ENCODE measurements at regions not wholly inside any gene's neighbourhood (a gene's known extent, or its start where the extent isn't known, plus 50 kb on each side); places are given as distances from the start of the nearest gene placed in this dataset.

DNA sequence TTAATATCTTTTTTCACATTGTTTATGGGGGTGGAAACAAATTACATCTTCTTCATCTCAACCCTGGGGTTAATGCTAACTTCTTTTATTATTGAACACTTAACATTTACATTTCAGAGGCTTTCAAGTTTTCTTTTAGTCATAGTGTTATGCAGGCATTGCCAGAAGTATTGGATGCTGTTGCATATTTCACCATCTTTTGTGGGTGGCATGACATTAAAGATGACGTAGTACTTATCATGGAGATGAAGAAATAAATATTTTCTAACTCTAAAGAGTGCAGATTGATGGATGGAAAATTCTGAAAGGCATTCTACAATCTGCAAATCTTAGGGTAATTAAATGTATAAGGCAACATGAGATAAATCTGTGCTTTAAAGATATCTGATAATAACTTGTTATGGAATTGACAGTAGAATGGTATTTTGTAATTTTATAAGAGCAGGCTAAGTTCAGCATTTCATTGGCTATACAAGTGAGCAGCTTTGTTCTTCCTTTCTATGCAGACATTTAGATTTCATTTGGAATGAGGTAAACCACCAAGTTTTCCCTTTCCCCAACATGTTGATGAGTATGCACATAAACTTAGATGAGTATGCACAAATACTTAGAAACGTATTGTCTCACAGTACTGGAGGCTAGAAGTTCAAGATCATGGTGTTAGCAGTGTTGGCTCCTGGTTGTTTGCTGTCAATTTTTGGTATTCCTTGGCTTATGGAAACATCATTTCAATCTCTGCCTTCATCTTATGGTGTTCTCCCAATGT, 924.4 kb downstream of the METTL15 start:
- DNase-seq, result no peak

DNA sequence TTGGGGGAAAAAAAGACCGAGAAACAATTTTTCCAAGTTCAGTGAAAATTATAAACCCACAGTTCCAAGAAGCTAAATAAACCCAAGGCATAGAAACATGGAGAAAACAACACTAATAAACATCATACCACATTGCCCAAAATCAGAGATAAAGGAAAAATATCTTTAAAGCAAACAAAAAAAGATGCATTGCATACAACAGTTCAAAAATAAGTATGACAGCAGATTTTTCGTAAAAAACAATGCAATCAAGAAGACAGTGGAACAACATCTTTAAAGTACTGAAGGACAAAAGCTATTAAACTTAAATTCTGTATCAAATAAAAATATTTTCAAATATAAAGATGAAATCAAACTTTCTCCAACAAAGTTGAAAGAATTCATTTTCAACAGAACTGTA, 921.3 kb downstream of the METTL15 start:
- DNase-seq, result no peak

DNA sequence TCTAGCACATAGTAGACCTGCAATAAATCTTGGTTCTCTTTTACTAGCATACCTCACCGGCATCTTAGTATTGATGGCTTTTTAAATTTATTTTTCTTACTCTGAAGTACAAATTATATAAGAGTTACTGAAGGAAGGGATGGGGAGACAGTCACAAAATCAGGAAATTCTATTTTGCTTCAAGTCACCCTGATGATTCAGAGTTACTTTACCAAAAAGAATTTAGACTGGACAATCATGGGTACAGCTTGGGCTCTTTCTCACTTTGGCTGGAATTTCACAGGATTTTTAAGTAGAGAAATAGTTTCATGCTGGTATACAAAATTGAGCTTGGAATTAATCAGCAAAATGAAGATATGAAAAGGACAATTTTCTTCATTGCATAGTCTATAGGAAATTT, 919.2 kb downstream of the METTL15 start:
- no peak for DNase-seq

DNA sequence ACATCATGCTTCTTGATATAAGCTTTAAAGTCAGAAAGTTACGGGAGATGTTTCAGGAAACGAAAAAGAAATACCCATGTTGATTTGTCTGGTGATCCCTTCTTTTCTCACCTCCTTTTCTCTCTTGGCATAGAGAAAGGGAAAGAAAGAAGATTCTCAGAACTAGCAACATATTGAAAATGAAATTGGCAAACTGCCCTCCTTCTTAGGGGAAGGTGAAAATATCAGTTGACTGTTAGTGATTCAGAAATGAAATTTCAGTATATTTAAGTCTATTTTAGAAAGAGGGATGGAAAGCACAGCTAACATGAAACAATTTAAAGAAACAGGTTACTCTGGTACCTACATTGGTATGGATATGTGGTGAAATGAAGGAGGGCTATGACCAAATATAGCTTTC, 918.1 kb downstream of the METTL15 start:
- DNase-seq, result no peak

DNA sequence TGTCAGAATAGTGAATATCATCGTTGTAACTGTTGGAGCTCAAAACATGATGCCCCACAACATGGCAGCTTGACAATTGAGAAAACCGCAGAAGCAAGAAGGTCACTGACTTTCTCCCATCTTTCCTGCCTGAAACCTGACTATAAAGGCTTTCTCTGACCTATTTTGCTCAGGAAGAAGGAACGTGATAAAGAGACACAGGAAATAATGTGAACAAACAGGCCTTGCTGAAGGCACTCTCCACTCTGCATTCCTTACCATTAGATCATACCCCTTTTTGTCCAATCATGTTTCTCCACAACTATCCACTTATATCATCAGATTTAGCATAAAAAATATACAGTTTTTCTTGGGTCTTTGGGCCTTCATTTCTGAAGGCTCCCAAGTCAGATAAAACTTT, 916.8 kb downstream of the METTL15 start:
- DNase-seq, result no peak

DNA sequence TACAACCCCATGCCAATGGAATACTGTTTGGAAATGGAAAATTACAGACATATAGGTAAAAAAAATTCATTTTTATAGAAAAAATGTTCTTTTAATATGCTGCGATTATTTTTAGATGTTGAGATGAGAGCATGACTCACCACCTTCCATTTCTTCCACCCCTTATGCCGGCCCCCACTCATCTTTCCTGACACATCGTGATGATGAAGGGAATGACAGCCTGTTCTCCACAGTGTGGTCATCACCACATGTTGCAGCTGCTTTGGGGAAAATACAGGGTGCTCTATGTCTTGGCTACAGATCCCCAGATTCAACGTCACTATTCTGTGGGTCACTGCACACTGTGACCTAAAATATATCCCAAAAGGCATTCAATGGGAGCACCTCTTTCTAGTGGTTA, 916.2 kb downstream of the METTL15 start:
- no peak for DNase-seq

DNA sequence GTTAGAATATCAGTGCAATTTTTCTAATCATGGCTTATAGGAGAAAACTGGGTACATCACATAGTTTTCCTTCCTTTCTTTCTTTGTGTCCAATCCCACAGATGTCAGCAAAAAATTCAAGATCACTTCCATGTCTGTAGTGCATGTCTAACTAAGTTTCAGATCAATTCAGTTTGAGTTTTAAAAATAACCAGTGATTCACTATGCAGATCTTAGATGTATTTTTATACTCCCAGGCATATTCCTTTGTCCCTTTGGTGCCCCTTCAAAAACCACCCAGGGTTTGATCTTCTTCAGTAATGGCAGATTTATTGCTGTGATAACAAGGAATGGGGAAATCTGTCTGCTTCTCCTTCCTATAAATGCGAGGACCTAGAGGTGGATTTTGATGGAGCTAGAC, 915.6 kb downstream of the METTL15 start:
- DNase-seq, result no peak

DNA sequence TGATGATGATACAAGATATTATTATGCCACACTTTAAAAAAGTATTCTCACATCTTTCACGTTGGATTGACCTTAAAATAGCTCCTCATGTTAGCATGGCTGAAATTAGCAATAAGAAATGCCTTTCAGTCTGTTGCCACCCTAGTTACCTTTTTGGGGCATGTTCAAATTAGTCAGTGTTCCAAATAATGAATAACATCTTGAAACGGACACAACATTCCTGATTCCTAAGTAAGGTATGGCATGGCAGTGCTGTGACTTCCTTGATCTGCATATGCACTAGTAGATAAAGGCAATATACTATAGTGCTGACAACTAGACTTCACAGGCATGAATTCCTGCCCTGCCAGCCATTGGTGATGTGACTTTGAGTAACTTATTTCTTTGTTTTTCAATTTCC, 914.5 kb downstream of the METTL15 start:
- no peak for DNase-seq

DNA sequence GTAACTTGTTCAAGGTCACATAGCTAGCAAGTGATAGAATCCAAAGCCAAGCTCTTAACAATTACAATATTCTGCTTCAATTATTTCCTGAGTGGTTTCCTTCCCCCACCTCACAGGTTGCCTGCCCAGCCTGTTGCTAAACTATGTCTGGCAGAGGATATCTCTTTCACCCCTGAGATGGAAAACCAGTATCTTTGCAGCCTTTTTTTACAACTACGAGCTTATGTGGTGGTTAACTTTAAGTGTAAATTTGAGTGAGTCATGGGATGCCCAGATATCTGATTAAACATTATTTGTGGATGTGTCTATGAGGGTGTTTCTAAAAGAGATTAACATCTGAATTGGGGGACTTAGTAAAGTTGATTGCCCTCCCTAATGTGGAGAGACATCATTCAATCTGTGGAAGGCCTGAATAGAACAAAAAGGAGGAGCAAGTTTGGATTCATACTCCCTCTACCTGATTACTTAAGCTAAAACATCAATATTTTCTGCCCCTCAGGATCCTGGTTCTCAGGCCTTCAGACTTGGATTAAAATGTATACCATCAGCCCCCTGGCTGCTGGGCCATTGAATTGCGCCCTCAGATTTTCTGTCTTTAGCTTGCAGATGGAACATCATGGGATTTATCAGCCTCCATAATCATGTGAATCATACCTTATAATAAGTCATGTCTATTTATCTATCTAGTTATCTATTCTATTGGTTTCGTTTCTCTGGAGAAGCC, 911.9 kb downstream of the METTL15 start:
- DNase-seq, result no peak

DNA sequence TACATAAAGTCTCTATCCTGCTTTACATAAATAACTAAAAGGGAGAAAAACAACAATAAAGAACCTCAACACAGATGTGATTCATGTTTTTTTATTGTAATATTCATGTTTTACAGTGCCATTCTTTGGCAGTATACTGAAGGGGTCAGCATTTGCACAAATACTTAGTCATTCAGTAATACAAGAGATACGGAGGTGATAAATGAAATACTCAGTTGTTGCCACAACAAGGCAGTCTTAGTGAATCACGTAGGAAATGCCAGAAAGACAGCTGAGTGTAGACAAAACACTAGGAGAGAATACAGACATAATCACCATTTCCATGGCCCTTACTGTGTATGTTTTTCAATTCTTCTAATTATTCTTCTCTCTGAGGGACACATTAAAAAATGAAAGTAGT, 910.4 kb downstream of the METTL15 start:
- no peak for DNase-seq

DNA sequence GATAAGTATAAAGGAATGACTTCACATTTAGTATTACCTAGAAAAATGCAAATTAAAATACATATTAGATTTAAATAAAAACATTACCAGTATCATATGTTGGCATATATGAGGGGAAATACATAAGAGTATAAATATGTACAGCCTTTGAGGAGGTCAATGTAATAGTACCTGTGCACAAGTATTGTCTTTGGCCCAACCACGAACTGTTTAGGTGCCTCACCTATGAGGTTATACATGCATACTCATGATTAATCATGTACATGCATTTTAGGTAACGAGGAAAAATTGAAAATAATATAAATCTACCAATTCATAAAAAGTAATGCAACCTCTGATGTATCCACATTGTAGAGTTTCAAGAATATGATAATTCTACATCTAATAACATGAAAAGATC, 909.8 kb downstream of the METTL15 start:
- no peak for DNase-seq

DNA sequence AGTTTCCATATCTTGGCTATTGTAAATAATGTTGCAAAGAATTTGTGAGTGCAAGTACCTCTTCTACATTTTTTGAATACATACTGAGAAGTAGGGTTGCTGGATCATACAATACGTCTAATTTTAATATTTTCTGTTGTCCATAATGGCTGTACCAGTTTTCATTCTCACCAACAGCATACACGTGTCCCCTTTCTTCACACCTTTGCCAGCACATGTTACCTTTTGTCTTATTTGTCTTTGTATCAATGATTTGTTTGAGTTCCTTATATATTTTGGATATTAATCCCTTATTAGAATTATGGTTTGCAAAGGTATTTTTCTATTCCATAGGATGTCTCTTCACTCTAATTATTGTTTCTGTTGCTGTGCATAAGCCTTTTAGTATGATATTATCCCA, 904.3 kb downstream of the METTL15 start:
- no peak for DNase-seq

DNA sequence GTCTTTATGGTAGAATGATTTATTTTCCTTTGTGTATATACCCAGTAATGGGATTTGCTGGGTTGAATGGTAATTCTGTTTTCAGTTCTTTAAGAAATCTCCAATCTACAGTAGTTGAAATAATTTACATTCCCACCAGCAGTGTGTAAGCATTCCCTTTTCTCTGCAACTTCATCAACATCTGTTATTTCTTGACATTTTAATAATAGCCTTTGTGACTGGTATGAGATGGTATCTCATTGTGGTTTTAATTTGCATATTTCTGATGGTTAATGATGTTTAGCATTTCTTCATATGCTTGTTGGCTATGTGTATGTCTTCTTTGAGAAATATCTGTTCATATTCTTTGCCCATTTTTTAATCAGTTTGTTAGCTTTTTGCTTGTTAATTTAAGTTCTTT, 901.2 kb downstream of the METTL15 start:
- DNase-seq, result no peak

DNA sequence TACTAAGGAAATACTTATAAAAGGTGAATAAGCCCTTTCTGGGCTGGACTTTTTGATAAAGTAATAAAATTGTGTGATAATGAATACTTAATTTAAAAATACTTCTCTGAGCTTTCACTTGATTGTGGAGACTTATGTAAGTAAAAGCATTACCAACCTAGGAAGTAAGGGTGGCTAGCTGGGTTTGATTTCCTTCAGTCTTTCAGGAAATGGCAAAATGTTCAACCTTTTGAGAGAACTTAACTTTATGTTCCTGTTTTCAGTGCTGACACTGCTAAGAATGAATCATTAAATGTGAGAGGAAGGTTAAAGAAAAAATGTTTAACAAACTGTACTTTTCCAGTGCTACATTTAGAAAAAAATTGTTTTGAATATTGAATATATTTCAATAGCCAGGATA, 900.3 kb downstream of the METTL15 start:
- no peak for DNase-seq

DNA sequence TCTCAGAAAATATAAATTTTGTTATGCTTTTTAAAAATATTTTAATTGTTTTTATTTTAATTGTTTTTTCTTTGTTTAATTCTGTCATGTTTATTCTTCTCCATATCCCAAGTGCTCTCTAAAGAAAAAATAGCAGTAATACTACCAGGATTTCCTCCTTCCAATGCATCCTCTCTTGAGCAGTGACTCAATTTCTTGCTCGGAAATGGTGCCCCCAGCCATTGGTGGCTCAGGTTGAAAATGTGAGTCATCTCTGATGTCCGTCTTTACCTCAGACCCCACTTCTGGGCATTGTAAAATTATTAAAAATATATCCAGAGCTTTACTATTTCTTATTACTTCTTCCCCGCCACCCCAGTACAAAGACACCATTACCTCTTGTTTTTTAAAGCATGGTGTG, 898.5 kb downstream of the METTL15 start:
- DNase-seq, result no peak

DNA sequence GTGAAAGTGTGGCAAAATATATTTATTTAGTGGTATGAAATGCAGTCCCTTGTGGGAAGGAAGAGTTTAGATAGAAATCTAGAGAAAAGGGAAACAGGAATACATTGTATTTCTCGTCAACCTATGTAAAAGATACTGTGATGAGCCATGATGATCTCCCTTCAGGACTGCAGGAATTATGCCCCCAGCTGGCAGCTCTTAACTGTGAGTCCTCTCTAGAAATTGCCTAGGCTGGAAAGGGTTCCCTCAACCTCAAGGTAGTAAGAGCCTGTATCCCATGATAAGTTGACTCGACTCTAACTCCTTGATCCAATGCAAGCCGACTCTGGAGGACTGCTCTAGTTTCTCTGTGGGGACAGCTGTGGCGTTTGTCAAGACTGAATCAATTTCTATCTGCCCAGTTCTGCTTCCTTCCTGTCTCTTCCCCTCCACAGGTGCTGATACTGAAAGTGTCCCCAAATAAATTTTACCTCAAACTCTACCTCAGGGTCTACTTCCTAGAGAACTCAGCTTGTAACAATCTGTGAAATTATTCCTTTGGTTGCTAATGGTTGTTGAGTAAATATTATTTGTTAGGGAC, 897.3 kb downstream of the METTL15 start:
- no peak for DNase-seq

DNA sequence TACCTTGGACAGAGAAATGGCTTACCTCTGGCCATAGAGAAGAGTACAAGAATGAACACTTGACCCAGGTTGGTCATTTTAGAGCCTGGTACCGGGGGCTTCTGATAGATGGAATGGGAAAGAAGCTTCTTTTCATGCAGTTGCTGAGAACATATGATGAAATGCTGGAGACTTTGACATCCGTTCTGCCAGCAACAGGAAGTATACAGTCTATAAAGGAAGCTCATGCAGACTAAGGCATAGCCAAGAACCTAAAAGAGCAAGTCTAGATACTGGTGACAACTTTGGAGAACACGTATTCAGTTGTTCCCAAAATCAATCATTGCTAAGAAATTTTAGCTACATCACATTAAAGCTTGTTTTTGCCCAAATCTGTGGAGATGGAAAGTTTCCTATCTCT, 894.6 kb downstream of the METTL15 start:
- DNase-seq, result no peak

DNA sequence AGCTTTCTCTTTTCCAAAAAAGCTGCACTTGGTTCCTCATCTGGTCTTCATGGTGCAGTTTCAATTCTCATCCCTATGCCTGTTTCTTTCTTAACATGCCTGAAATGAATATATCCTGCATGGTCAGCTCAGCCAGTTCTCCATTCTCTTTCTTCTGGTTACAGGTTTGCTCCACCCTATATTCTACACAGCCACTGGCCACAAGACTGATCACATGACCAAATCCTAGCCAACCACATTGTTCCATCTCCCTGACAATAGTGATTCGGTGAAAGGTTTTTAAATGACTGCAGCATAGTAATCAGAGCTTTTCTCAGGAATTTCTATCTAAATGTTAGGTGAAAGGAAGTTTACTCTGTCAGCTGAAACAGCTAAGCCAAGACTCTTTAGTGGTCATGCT, 891.4 kb downstream of the METTL15 start:
- DNase-seq, result no peak

DNA sequence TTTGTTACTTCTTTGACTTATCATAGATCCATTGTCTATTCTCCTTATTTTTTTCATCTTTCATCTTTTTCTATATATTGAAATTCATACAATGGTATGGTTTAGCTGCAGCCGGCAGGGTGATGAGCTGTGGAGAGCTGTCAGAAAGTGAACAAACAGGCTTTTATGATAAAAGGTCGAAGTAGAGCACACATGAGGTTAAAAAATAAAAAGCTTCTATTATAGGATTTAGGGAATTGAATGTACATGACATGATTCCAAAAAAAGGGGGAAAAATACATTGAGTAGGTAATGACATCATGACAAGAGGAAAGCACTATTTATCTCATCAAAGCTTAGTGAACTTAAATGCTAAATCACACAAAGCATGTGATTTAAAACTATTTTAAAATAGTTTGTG, 884.8 kb downstream of the METTL15 start:
- no peak for DNase-seq

DNA sequence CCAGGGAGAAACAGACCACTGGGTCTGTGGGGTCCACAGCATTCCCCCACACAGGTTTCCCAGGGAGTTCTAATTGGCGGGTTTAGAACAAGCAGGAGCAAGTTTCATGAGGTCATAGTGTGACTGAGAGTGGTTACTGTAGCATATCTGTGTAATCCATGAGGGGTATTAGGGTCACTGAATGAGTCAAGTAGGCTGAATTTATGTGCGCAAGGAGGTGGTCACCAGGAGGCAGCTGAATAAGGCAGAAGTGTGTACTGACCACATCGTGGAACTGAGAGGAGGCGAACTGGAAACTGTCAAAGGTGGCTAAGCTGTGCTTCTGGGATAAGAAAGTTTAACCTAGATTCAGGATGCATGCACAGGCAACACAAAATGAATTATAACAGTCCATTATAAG, 876.0 kb downstream of the METTL15 start:
- DNase-seq, result no peak

DNA sequence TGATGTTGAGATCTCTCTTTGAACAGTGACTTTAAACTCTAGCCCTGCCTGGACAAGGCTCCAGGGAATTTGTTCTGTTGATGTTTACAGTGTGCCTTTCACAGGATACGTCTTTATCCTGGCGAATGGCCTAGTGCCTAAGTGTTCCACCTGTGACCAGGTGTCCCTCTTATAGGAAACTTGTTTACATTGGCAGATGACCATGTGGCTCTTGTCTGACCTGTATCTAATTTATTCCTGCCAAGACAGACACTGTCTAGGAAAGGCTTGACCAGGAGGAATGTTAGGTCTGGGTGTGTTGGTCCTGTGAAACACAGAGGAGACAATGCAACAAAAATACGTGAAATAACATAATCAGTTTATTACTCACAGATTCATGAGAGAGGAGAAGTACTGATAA, 875.6 kb downstream of the METTL15 start:
- DNase-seq, result no peak

DNA sequence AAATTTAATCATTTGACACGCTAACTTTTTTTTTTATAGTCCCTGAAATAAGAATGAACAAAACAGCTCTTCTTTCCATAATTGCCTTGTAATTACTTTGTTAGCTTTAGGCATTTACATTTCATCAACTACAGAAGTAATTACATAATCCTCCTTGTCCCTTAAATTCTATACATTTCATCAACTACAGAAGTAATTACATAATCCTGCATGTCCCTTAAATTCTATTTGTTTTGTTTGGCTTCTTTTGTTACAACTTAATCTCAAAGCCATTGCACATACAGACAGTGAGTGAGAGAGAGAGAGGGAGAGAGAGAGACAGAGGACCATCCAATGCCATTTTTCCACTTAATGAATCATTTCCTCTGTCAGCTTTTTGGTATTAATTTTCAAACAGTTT, 873.2 kb downstream of the METTL15 start:
- no peak for DNase-seq

DNA sequence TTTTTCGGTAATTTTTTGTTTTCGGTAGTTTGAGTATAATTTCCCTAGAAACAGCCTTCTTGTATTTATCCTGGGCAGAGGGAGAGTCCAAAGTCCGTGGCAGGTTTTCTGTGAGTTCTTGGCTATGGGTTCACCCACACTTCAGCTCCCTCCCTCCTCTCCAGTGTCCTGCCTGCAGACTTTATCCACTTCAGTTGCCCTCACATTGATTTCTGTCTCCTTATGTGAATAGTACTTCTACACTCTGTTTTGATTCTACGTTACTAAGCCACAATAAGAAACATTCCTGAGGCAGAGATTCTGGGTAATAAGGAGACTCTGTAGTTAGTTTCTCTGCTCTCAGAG, 868.6 kb downstream of the METTL15 start:
- DNase-seq, result no peak

All from occipital lobe (tissue), 1 donor.